HG03457 (cell line): ENCODE measurements at regions not wholly inside any gene's neighbourhood (a gene's known extent, or its start where the extent isn't known, plus 50 kb on each side); places are given as distances from the start of the nearest gene placed in this dataset.

ENCODE experiments used
- ATAC-seq: cut with Tn5 transposase; IDR thresholded peaks from one replicate; pipeline ENCODE4 v1.9.1; 2021; ENCODE audit warnings: moderate number of reproducible peaks; ENCODE audit not compliant: unreplicated experiment

GRCh38 chr5:20680718-20681302 is 692.8 kb upstream of the CDH18 start:
- no peak for ATAC-seq

- no peak for ATAC-seq
These were observed 690.9 kb upstream of the CDH18 start for GRCh38 chr5:20678814-20679298.

GRCh38 chr5:20678386-20678785 is 690.4 kb upstream of the CDH18 start:
- ATAC-seq, result no peak

- no peak for ATAC-seq
These were observed 672.6 kb upstream of the CDH18 start for GRCh38 chr5:20660588-20660987.

- ATAC-seq, result no peak
These were observed 668.3 kb upstream of the CDH18 start for GRCh38 chr5:20656262-20656661.

- ATAC-seq, result no peak
These were observed 667.2 kb upstream of the CDH18 start for GRCh38 chr5:20655211-20655610.

- ATAC-seq, result no peak
These were observed 666.7 kb upstream of the CDH18 start for GRCh38 chr5:20654746-20655145.

- ATAC-seq, result no peak
These were observed 666.0 kb upstream of the CDH18 start for GRCh38 chr5:20654033-20654432.

GRCh38 chr5:20649966-20650365 is 662.0 kb upstream of the CDH18 start:
- ATAC-seq, result no peak

- no peak for ATAC-seq
These were observed 661.0 kb upstream of the CDH18 start for GRCh38 chr5:20648981-20649380.

GRCh38 chr5:20636686-20637085 is 648.7 kb upstream of the CDH18 start:
- no peak for ATAC-seq

GRCh38 chr5:20619591-20619990 is 631.6 kb upstream of the CDH18 start:
- ATAC-seq, result no peak

GRCh38 chr5:20618340-20618739 is 630.3 kb upstream of the CDH18 start:
- ATAC-seq, result no peak

GRCh38 chr5:20617841-20618240 is 629.8 kb upstream of the CDH18 start:
- ATAC-seq, result no peak

GRCh38 chr5:20615888-20616563 is 628.0 kb upstream of the CDH18 start:
- ATAC-seq, result no peak

- ATAC-seq, result no peak
These were observed 623.6 kb upstream of the CDH18 start for GRCh38 chr5:20611620-20612019.

- no peak for ATAC-seq
These were observed 622.7 kb upstream of the CDH18 start for GRCh38 chr5:20610681-20611080.

- no peak for ATAC-seq
These were observed 621.1 kb upstream of the CDH18 start for GRCh38 chr5:20609126-20609525.

- ATAC-seq, result no peak
These were observed 620.6 kb upstream of the CDH18 start for GRCh38 chr5:20608567-20608966.

- ATAC-seq, result no peak
These were observed 617.9 kb upstream of the CDH18 start for GRCh38 chr5:20605732-20606525.

GRCh38 chr5:20604992-20605391 is 617.0 kb upstream of the CDH18 start:
- ATAC-seq, result no peak

- no peak for ATAC-seq
These were observed 613.7 kb upstream of the CDH18 start for GRCh38 chr5:20601678-20602100.
